ENCODE measurements at regions not wholly inside any gene's neighbourhood (a gene's known extent, or its start where the extent isn't known, plus 50 kb on each side); places are given as distances from the start of the nearest gene placed in this dataset.

- TF ChIP-seq CTCF (conservative IDR thresholded peaks at IDR 0.05; ENCODE audit: low read depth, low read length) = no peak
- no peak overlapping the region for H3K4me3 ChIP-seq (ENCODE audit: low read depth, low read length)
- no peak for DNase-seq (ENCODE audit: low read depth)
Observed at GRCh38 chr15:97410897-97411575, 549.5 kb upstream of the ARRDC4 start.

GRCh38 chr15:97420130-97420529 is 540.4 kb upstream of the ARRDC4 start:
- H3K4me3 ChIP-seq (ENCODE audit: low read depth, low read length) = no peak overlapping the region
- no peak for DNase-seq (ENCODE audit: low read depth)
- TF ChIP-seq CTCF (conservative IDR thresholded peaks at IDR 0.05; ENCODE audit: low read depth, low read length) = no peak

GRCh38 chr15:97425596-97425995 is 534.9 kb upstream of the ARRDC4 start:
- TF ChIP-seq CTCF (conservative IDR thresholded peaks at IDR 0.05; ENCODE audit: low read depth, low read length) = no peak
- peak; percentile 0 for DNase-seq (ENCODE audit: low read depth)
- H3K4me3 ChIP-seq (ENCODE audit: low read depth, low read length) = no peak overlapping the region

GRCh38 chr15:97443101-97443500 is 517.4 kb upstream of the ARRDC4 start:
- no peak overlapping the region for H3K4me3 ChIP-seq (ENCODE audit: low read depth, low read length)
- no peak for TF ChIP-seq CTCF (conservative IDR thresholded peaks at IDR 0.05; ENCODE audit: low read depth, low read length)
- DNase-seq (ENCODE audit: low read depth) = no peak

- no peak for DNase-seq (ENCODE audit: low read depth)
- TF ChIP-seq CTCF (conservative IDR thresholded peaks at IDR 0.05; ENCODE audit: low read depth, low read length) = no peak
- no peak overlapping the region for H3K4me3 ChIP-seq (ENCODE audit: low read depth, low read length)
Observed at GRCh38 chr15:97446138-97446537, 514.4 kb upstream of the ARRDC4 start.

GRCh38 chr15:97456521-97457202 is 503.8 kb upstream of the ARRDC4 start:
- H3K4me3 ChIP-seq (ENCODE audit: low read depth, low read length) = no peak overlapping the region

More at GRCh38 chr15:97456521-97457202, 503.8 kb upstream of the ARRDC4 start:
- no peak for DNase-seq (ENCODE audit: low read depth)
- TF ChIP-seq CTCF (conservative IDR thresholded peaks at IDR 0.05; ENCODE audit: low read depth, low read length) = no peak
